ENCODE measurements at regions not wholly inside any gene's neighbourhood (a gene's known extent, or its start where the extent isn't known, plus 50 kb on each side); places are given as distances from the start of the nearest gene placed in this dataset.

DNA sequence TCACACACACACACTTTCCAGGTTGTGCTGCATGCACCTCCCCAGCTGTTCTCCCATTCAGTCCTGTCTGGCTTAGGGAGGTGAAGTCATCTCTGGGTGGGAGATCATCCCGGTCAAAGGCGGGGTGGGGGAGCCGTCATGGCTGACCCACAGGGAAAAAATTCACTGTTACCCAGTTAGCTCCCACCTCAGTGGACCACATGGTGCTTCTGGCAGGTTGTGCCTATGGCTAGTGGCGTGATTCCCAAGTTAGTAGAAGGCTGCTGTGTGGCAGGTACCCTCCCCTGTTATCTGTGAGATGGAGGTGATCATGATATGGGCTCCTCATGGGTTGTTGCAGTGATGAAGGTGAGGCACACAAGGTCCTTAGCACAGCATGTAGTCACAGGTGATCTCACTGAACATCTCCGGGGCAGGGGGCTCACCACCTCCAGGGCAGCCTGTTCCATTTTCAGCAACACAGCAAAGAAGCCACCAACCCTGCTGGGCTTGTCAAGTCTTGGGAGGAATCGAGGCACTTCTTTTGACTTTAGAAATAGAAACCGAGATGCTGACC, 154.9 kb upstream of the CCND2 start:
- TF ChIP-seq YY1 (IDR thresholded peaks at IDR 0.05; ENCODE audit: insufficient read depth, insufficient read length) = no peak
- no peak for TF ChIP-seq ZNF274 (IDR thresholded peaks at IDR 0.05; ENCODE audit: low read depth, low read length)
- TF ChIP-seq SUZ12 (IDR thresholded peaks at IDR 0.05; ENCODE audit: extremely low read depth, insufficient read depth, insufficient read length) = no peak
